Activated effector memory CD4-positive, alpha-beta T cell treated with anti-CD3 and anti-CD28 coated beads, Interleukin-2, amount 50 U/mL, for 16 hours (primary cell): ENCODE measurements at regions not wholly inside any gene's neighbourhood (a gene's known extent, or its start where the extent isn't known, plus 50 kb on each side); places are given as distances from the start of the nearest gene placed in this dataset.

Experiments
- DNase-seq: peaks from one replicate; pipeline ENCODE4 v3.0.0-alpha.2; 2020

DNA sequence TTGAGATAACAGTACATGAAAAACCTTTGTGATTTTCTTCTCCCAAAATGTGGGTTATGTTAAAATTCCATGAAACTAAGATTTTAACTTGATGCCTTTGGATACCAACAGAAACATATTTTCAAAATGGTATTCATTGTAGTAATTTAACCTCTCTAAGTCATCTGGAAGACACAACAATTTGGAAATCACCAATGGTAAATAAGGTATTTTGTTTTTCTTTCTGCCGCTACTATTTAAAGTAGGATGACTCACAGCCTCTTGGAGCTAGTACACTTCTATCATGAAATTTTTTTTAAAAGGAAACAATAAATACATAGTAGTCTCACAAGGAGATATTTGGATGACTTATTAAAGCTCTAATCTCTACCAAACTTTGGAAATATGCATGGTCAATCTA is 291.6 kb upstream of the VEPH1 start:
- no peak for DNase-seq

DNA sequence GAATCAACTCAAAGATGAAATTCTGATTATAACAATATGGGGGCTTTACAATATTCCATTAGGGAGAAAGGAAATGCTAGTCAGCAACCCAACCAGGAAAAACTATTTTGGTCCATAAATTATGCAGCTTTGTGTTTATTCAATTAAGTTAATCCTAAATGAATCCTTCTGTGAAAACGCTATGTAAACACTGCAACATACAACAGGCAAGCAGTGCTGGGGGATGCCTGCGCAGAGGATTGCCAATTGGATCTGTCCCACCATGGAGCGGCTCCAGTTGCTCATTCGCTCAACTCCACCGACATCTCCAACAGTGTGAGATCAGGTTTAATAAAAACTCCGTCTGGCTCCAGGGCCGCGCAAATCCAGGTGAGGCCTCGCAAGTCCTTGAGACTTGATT is 290.5 kb upstream of the VEPH1 start:
- no peak for DNase-seq

GRCh38 chr3:157789162-157789561 is 285.9 kb upstream of the VEPH1 start:
- no peak for DNase-seq

GRCh38 chr3:157786618-157787017 is 283.4 kb upstream of the VEPH1 start:
- DNase-seq, result no peak

DNA sequence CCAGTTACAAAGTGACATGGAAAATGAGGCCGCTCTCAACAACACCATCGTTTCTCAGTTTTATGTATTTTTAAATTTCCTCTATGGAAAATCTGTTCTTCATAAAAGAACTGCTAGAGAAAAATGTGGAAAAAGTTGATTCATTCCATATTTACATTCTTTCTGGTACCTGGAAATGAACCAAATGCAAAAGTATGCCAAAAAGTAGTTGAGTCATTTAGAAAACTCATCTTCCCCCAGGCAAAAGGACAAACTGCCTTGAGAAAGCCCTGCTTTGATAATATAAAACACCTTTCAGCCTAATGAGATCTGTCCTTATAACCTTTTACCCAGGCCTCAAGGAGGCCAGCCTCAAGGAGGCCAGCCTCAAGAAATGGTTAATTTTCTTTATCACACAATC is 283.0 kb upstream of the VEPH1 start:
- no peak for DNase-seq

GRCh38 chr3:157785102-157785826 is 282.0 kb upstream of the VEPH1 start:
- DNase-seq, result no peak

DNA sequence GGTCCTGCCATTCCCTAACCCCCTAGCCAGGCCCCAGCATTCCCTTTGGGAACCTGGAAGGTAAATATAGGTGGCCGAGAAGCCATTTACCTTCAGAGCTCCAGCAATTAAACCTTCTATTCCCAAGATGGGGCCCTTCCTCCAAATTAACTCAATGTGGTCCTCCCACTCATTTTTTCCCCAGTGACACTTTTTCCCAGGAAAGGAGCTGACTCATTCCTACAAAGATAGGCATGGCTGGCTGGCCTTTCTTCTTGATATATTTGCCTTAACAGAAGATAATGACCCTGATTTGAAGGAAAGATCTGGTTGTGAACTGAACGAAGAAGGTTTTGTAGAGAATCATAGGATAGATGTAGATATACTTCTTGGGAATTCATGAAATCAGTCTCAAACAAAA is 279.0 kb upstream of the VEPH1 start:
- DNase-seq, result no peak

- no peak for DNase-seq
Observed at GRCh38 chr3:157776861-157777260, 273.6 kb upstream of the VEPH1 start.

DNA sequence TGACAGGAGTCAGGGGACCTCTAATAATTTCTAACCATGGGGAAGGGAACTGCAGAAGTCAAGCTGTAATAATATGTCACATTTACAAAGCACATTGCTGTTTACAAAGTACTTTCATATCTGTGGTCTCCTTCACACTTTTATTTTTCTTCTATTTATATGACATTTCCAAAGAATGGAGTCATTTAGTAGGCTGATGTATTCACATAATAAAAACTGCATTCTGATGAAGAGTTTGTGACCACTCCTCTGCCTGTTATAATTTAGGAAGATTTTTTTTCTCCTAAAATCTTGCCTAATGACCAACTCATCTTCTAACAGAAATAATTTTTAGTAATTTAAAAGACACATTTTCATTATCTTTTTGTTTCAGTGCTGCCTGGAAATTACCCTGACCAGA is 272.2 kb upstream of the VEPH1 start:
- no peak for DNase-seq

- DNase-seq, result no peak
Observed at GRCh38 chr3:157769378-157769777, 266.2 kb upstream of the VEPH1 start.

- DNase-seq, result no peak
Observed at GRCh38 chr3:157767607-157768006, 264.4 kb upstream of the VEPH1 start.

DNA sequence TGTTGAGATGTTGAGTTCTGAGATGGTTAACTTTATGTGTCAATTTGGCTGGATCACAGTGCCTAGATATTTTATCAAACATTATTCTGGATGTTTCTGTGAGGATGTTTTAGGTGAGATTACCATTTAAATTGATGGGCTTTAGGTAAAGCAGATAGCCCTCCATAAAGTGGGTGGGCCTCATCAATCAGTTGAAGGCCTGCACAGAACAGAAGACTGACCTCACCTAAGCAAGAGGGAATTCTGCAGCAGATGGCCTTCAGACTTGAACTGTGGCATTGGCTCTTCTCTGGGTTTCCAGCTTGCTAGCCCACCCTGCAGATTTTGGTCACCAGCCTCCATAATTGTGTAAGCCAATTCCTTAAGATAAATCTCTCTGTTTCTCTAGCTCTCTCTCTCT is 260.4 kb upstream of the VEPH1 start:
- DNase-seq, result no peak

GRCh38 chr3:157759311-157759710 is 256.1 kb upstream of the VEPH1 start:
- no peak for DNase-seq

DNA sequence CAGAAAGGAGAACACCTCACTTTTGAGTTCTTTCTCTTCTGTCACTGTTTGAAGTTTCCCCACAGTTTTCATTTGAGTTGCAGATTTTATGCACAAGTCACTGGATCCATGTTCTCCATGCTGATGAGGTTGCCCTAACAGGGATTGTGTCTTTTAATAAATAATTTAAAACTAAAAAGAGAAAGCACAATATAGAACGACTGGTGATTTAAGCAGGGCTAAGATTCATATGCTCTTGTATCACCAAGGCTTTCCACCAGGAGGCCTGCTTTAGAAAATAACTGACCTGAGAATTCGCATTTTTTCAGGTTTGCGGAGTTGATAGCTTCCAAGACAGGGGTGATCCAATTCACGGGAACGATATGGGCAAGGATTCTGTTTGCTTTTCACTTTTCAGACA is 252.0 kb upstream of the VEPH1 start:
- DNase-seq, result no peak

GRCh38 chr3:157754451-157754850 is 251.2 kb upstream of the VEPH1 start:
- DNase-seq, result no peak

DNA sequence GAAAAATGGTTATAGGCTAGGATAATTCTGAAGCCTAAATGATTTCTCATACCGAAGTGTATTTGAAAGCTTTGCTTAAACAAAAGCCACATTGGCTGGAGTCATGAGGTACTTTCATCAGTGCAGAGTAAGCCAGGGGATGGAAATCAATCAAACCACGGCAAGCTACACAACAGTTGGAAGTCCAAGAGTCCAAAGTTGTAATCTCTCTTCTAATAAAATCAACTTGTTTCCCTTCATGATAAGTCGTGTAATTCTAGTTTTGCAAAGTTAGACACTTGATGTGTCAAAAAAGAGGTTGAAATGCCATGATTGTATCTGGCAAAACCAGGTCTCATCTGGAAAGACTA is 250.5 kb upstream of the VEPH1 start:
- no peak for DNase-seq

DNA sequence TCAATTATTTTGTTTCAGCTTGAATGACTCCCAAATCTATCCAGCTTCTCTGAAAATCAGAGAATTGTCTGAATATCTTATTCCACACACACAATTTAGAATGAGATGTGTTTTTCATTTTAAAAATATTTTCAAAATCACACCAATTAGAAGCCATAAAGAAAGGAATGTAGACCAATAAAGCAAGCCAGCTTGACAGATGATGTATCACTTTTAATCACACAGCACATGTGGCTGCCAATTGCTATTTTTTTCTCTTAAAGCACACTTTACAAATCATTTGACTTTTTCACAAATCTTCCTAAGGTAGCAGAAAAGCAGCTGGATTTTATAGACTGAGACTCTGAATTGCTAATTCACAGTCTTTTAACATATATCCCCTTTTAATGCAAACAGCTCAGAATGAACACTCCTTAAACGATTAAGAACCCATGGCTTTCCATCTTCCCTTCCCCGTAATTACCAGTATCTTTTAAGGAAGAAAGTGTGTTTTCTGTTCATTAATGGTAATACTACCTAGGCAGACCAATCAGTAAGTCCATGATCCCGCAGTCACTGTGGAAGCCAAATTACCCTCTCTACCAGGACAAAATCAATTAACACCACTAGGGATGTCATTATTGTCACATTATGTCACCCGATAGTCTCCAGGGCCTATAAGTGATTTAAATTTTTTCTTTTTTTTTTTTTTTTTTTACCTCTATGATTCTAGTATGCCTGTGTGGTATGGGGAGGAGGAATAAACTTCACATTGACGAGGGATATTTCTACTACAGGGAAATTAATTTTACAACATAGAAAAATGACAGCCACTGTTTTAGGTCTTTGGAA is 250.0 kb upstream of the VEPH1 start:
- DNase-seq, result no peak

- no peak for DNase-seq
Observed at GRCh38 chr3:157752554-157752953, 249.3 kb upstream of the VEPH1 start.

DNA sequence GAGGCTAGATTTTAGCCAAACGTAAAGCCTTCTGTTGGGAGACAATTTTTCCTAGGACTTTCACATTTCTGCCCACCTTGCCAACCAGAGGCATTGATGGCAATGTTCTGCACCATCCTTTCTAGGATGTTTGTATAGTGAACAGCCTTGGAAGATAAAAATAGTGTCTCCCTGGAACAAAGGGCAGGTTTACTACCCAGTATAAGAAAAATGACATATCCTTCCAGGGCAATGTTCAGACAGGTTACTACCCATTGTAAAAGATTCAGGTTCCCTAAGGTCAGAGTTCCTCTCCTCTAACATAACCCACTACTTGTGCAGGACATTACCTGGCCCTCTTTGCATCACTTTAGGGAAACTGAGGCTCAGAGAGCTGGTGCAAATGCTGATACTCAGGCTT is 248.2 kb upstream of the VEPH1 start:
- DNase-seq, result no peak

DNA sequence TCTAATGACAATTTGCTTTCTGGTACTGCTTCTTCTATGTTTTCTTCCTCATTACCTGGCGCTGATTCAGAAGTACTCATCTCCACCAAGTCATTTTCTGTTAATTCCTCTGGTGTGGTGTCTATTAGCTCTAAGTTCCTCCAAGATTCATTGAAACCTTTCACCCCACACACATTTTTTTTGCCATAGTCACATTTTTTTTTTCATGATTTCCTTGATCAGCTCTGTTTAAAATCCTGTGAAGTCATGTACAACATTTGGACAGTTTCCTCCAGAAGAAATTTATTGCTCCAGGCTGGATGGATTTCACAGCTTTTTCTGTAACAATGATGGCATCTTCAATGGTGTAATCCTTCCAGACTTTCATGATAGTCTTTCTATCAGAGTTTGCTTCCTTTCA is 243.2 kb upstream of the VEPH1 start:
- DNase-seq, result no peak

- DNase-seq, result no peak
Observed at GRCh38 chr3:157741607-157742006, 238.4 kb upstream of the VEPH1 start.

DNA sequence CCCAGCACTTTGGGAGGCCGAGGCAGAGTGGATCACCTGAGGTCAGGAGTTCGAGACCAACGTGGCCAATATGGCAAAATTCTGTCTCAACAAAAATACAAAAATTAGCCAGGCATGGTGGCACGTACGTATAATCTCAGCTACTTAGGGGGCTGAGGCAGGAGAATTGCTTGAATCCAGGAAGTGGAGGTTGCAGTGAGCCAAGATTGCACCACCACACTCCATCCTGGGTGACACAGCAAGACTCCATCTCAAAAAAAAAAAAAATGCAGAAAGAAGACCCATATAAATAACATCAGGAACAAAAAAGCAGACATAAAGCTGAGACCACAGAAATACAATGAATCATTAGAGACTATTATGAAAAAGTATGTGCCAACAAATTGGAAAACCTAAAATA is 235.2 kb upstream of the VEPH1 start:
- DNase-seq, result no peak

DNA sequence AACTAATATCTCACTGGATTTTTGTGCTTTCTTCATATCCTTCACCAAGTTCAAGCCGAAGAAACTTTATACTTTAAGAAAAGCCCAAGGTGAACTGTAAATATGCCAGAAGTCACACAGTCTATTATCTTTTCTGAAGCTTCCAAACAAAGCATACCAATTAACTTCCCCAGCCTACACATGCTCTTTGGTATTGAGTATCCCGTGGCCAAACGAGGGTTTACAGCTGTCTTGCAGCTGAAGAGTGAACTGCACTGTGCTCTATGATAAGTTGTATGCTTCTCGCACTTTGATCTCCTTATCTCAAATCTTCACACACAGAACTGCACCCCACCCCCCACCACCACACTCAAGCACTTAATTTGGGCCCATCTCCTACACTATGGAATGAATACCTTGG is 215.6 kb upstream of the VEPH1 start:
- no peak for DNase-seq

DNA sequence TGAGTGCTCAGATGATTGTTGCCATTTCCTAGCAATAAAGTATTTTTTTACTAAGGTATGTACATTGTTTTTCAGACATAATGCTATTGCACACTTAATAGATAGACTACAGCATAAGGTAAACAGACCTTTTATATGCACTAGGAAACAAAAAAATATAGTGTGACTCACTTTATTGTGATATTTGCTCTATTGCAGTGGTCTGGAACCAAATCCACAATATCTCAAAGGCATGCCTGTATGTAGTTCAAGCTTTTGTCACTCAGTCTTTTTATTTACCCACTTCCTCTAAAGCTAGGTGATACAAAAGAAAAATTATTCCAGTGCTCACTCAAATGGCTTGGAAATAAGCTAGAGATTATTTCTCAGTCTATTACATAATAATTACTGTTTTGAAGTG is 209.9 kb upstream of the VEPH1 start:
- no peak for DNase-seq

DNA sequence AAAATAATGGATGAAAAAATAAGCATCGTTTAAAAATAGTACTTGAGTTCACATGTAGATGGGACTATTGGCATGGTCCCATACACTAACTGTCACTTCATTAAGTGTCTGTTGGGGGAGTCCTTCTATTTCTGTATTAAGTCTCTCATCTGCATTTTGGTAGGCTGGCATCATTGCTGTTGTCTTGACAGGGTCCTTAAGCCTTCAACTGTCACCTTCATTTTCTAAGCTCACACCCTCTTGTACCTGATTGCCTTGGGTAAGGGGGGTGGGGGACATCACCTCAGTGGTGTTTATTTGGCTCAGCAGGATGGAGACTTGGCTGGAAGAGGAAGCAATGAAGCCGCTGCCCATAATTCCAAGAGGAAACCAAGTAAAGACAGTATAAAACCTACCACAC is 202.0 kb upstream of the VEPH1 start:
- no peak for DNase-seq
